ENCODE measurements at regions not wholly inside any gene's neighbourhood (a gene's known extent, or its start where the extent isn't known, plus 50 kb on each side); places are given as distances from the start of the nearest gene placed in this dataset.

GRCh38 chr18:53798516-53798915 lies 426.0 kb downstream of the MBD2 start:
- TF ChIP-seq CTCF (IDR thresholded peaks at IDR 0.05): no peak
- TF ChIP-seq POLR2AphosphoS5 (IDR thresholded peaks at IDR 0.05): no peak
- no peak for TF ChIP-seq POLR2A (IDR thresholded peaks at IDR 0.05)
